AG09319 (cell line): ENCODE measurements at regions not wholly inside any gene's neighbourhood (a gene's known extent, or its start where the extent isn't known, plus 50 kb on each side); places are given as distances from the start of the nearest gene placed in this dataset.

Experiments
- DNase-seq: peaks from one replicate; pipeline ENCODE4 v3.0.0-alpha.2; 2010; ENCODE audit warnings: low read depth; ENCODE audit errors: extremely low read depth
- CTCF ChIP-seq: IDR thresholded peaks from 2 replicates; pipeline ENCODE4 v1.5.1; 2011; ENCODE audit warnings: low read depth, mild to moderate bottlenecking, inconsistent platforms, low read length, moderate library complexity

DNA sequence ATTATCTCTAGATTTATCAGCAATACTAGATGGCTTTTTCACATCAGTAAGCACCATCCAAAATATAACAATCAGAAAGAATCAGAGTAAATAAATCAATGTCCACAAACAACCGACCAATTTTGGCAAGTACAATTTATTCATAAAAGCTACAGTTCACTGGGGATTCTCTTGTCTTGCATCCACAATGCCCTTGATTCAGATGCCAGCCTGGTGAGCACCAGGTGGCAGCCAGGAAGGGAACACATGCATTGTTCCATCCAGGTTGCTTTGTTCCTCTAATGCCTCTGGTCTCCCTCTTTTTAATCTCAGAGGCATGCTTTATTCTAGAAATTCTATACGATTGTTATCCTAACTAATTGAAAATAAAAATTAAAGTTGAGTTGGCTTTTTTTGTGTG, 242.1 kb upstream of the KIRREL3 start:
- TF ChIP-seq CTCF = no peak
- no peak for DNase-seq

GRCh38 chr11:127238321-127238720, 237.8 kb upstream of the KIRREL3 start:
- no peak for DNase-seq
- TF ChIP-seq CTCF = no peak

- DNase-seq = no peak
- TF ChIP-seq CTCF = no peak
Measured at GRCh38 chr11:127236776-127237175, 236.2 kb upstream of the KIRREL3 start.

DNA sequence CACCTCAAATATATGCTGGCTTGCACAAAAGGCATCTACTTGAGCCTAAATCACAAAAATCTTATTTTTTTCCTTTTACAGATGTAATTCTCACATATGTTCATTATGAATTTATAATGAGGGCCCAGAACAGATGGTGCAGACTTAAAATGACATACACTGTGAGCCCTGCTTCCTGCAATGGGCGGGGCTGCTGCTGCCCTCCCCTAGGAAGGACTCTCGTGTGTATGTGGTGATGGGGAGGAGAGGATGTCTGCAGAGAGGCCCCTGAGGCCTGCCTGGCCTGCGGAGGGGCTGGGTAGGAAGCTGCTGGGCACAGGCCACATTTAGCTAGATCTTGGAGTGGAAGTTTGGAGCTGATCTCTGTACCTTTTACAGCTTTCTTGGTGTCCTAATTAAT, 233.4 kb upstream of the KIRREL3 start:
- no peak for TF ChIP-seq CTCF
- no peak for DNase-seq

DNA sequence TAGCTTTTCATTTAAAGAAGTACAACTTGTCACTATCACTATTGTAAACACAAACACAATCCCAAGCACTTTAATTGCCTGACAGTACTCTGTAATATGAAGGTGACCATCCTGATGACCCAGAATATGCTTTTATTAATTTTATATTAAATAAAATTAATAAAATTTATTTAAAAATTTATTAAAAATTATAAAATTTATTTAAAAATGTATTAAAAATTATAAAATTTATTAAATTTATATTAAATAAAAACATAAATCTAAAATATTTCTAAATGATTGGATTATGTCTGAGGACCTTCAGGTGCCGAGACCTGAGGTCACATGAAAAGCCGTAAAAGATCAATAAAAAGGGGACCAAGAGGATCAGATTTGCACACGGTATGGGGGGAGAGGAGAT, 229.8 kb upstream of the KIRREL3 start:
- no peak for TF ChIP-seq CTCF
- no peak for DNase-seq

DNA sequence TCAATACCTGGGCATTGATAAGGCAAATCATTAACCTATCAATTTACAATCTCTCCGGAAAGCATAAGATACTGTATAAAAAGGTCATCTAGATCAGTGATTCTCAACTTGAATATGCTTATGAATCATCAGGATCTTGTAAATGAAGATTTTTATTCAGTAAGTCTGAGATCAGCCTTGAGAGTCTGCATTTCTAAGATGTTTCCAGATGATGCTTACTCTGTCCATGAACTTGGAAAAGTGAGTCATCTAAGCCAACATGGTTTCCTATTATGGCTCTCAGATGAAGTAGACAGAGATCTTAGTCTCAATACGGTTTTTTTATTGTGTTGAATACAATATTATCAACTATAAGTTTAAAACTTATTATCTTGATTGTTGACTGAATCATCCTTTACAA, 226.4 kb upstream of the KIRREL3 start:
- DNase-seq = no peak
- TF ChIP-seq CTCF = no peak

DNA sequence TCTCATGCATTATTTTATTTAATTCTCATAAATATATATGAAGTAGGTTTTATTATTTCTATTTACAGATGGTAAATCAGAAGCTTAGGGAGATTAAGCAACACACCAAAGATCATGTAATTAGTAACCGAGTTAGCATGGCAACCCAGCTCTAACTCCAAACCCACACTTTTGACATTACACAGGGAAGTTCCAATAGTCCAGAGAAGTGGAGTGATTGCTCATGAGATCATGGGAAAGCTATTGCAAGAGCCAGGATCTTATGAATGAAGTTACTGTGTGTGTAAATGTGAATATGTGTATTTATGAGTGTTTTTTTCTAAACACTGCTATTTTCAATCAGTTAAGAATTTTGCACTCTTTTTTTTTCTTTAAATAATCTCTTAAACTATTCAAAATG, 225.8 kb upstream of the KIRREL3 start:
- no peak for TF ChIP-seq CTCF
- DNase-seq = no peak
